ENCODE measurements at regions not wholly inside any gene's neighbourhood (a gene's known extent, or its start where the extent isn't known, plus 50 kb on each side); places are given as distances from the start of the nearest gene placed in this dataset.

GRCh38 chr7:50149369-50149768, 56.3 kb upstream of the ZPBP start:
- TF ChIP-seq POLR2AphosphoS5 (IDR thresholded peaks at IDR 0.05) (no peak), CTCF (IDR thresholded peaks at IDR 0.05) (no peak), POLR2A (IDR thresholded peaks at IDR 0.05) (no peak)
